ENCODE measurements at regions not wholly inside any gene's neighbourhood (a gene's known extent, or its start where the extent isn't known, plus 50 kb on each side); places are given as distances from the start of the nearest gene placed in this dataset.

- H3K9me3 ChIP-seq (ENCODE audit: control insufficient read depth, low read depth, low read length), result no peaks in the 10 kb centered on the region
- no peak overlapping the region for H3K4me3 ChIP-seq (ENCODE audit: low read length)
- DNase-seq, result no peak
- no peaks in the 10 kb centered on the region for H3K36me3 ChIP-seq (ENCODE audit: control insufficient read depth, insufficient read depth, low read length)
- no peak overlapping the region for H3K27ac ChIP-seq (ENCODE audit: low read length)
- WGBS (ENCODE audit: insufficient coverage, low lambda C conversion rate), result no CpG with 5 or more reads among the region's 2 CpGs
- no peaks in the 10 kb centered on the region for H3K27me3 ChIP-seq (ENCODE audit: control insufficient read depth, insufficient read depth, low read length)
- H3K4me1 ChIP-seq (ENCODE audit: control insufficient read depth, insufficient read depth, low read length), result no peaks in the 10 kb centered on the region
Measured at GRCh38 chr3:72661115-72661457, 187.2 kb downstream of the SHQ1 start.

- H3K27ac ChIP-seq (ENCODE audit: low read length), result no peak overlapping the region
- WGBS (ENCODE audit: insufficient coverage, low lambda C conversion rate), result 100% methylated on average over 1 of the region's 5 CpGs
- H3K9me3 ChIP-seq (ENCODE audit: control insufficient read depth, low read depth, low read length), result no peaks in the 10 kb centered on the region
- no peak for DNase-seq
- peaks cover 5% of the 10 kb centered on the region for H3K27me3 ChIP-seq (ENCODE audit: control insufficient read depth, insufficient read depth, low read length)
- H3K4me1 ChIP-seq (ENCODE audit: control insufficient read depth, insufficient read depth, low read length), result no peaks in the 10 kb centered on the region
- no peaks in the 10 kb centered on the region for H3K36me3 ChIP-seq (ENCODE audit: control insufficient read depth, insufficient read depth, low read length)
- no peak overlapping the region for H3K4me3 ChIP-seq (ENCODE audit: low read length)
Measured at GRCh38 chr3:72660270-72661114, 187.8 kb downstream of the SHQ1 start.

- no CpG with 5 or more reads among the region's 3 CpGs for WGBS (ENCODE audit: insufficient coverage, low lambda C conversion rate)
- Histone ChIP-seq H3K27me3 (ENCODE audit: control insufficient read depth, insufficient read depth, low read length) (peaks cover 11% of the 10 kb centered on the region), H3K4me1 (ENCODE audit: control insufficient read depth, insufficient read depth, low read length) (peaks cover 4% of the 10 kb centered on the region), H3K27ac (ENCODE audit: low read length) (no peak overlapping the region), H3K4me3 (ENCODE audit: low read length) (no peak overlapping the region), H3K36me3 (ENCODE audit: control insufficient read depth, insufficient read depth, low read length) (no peaks in the 10 kb centered on the region), H3K9me3 (ENCODE audit: control insufficient read depth, low read depth, low read length) (no peaks in the 10 kb centered on the region)
- DNase-seq, result no peak
Measured at GRCh38 chr3:72659596-72659995, 188.6 kb downstream of the SHQ1 start.

GRCh38 chr3:72659188-72659587, 189.1 kb downstream of the SHQ1 start:
- no peak for DNase-seq
- Histone ChIP-seq H3K27ac (ENCODE audit: low read length) (no peak overlapping the region), H3K4me3 (ENCODE audit: low read length) (no peak overlapping the region), H3K9me3 (ENCODE audit: control insufficient read depth, low read depth, low read length) (no peaks in the 10 kb centered on the region), H3K36me3 (ENCODE audit: control insufficient read depth, insufficient read depth, low read length) (no peaks in the 10 kb centered on the region), H3K27me3 (ENCODE audit: control insufficient read depth, insufficient read depth, low read length) (peaks cover 11% of the 10 kb centered on the region), H3K4me1 (ENCODE audit: control insufficient read depth, insufficient read depth, low read length) (peaks cover 4% of the 10 kb centered on the region)
- no CpG with 5 or more reads among the region's 5 CpGs for WGBS (ENCODE audit: insufficient coverage, low lambda C conversion rate)

- DNase-seq, result no peak
- peaks cover 11% of the 10 kb centered on the region for H3K27me3 ChIP-seq (ENCODE audit: control insufficient read depth, insufficient read depth, low read length)
Measured at GRCh38 chr3:72658466-72659100, 189.7 kb downstream of the SHQ1 start.

GRCh38 chr3:72657666-72658065, 190.6 kb downstream of the SHQ1 start:
- H3K9me3 ChIP-seq (ENCODE audit: control insufficient read depth, low read depth, low read length), result no peaks in the 10 kb centered on the region
- H3K27me3 ChIP-seq (ENCODE audit: control insufficient read depth, insufficient read depth, low read length), result peaks cover 11% of the 10 kb centered on the region
- DNase-seq, result no peak
- H3K36me3 ChIP-seq (ENCODE audit: control insufficient read depth, insufficient read depth, low read length), result no peaks in the 10 kb centered on the region
- no CpG with 5 or more reads among the region's 4 CpGs for WGBS (ENCODE audit: insufficient coverage, low lambda C conversion rate)
- H3K4me1 ChIP-seq (ENCODE audit: control insufficient read depth, insufficient read depth, low read length), result peaks cover 4% of the 10 kb centered on the region
- no peak overlapping the region for H3K4me3 ChIP-seq (ENCODE audit: low read length)
- no peak overlapping the region for H3K27ac ChIP-seq (ENCODE audit: low read length)

More at GRCh38 chr3:72658466-72659100, 189.7 kb downstream of the SHQ1 start:
- no peak overlapping the region for H3K4me3 ChIP-seq (ENCODE audit: low read length)
- no CpG with 5 or more reads among the region's 6 CpGs for WGBS (ENCODE audit: insufficient coverage, low lambda C conversion rate)
- H3K9me3 ChIP-seq (ENCODE audit: control insufficient read depth, low read depth, low read length), result no peaks in the 10 kb centered on the region
- no peaks in the 10 kb centered on the region for H3K36me3 ChIP-seq (ENCODE audit: control insufficient read depth, insufficient read depth, low read length)
- peaks cover 4% of the 10 kb centered on the region for H3K4me1 ChIP-seq (ENCODE audit: control insufficient read depth, insufficient read depth, low read length)
- H3K27ac ChIP-seq (ENCODE audit: low read length), result no peak overlapping the region

- Histone ChIP-seq H3K4me3 (ENCODE audit: low read length) (no peak overlapping the region), H3K4me1 (ENCODE audit: control insufficient read depth, insufficient read depth, low read length) (peaks cover 4% of the 10 kb centered on the region), H3K9me3 (ENCODE audit: control insufficient read depth, low read depth, low read length) (no peaks in the 10 kb centered on the region), H3K27ac (ENCODE audit: low read length) (no peak overlapping the region), H3K36me3 (ENCODE audit: control insufficient read depth, insufficient read depth, low read length) (no peaks in the 10 kb centered on the region), H3K27me3 (ENCODE audit: control insufficient read depth, insufficient read depth, low read length) (peaks cover 11% of the 10 kb centered on the region)
- no CpG with 5 or more reads among the region's 6 CpGs for WGBS (ENCODE audit: insufficient coverage, low lambda C conversion rate)
- no peak for DNase-seq
Measured at GRCh38 chr3:72655723-72656122, 192.5 kb downstream of the SHQ1 start.

GRCh38 chr3:72655131-72655551, 193.1 kb downstream of the SHQ1 start:
- WGBS (ENCODE audit: insufficient coverage, low lambda C conversion rate), result no CpG with 5 or more reads among the region's 26 CpGs
- Histone ChIP-seq H3K27ac (ENCODE audit: low read length) (no peak overlapping the region), H3K4me3 (ENCODE audit: low read length) (no peak overlapping the region), H3K27me3 (ENCODE audit: control insufficient read depth, insufficient read depth, low read length) (peaks cover 11% of the 10 kb centered on the region), H3K36me3 (ENCODE audit: control insufficient read depth, insufficient read depth, low read length) (no peaks in the 10 kb centered on the region), H3K9me3 (ENCODE audit: control insufficient read depth, low read depth, low read length) (no peaks in the 10 kb centered on the region), H3K4me1 (ENCODE audit: control insufficient read depth, insufficient read depth, low read length) (peaks cover 4% of the 10 kb centered on the region)
- peak in 1 of 2 donors; percentile 40 for DNase-seq

- 75% methylated on average over 2 of the region's 4 CpGs for WGBS (ENCODE audit: insufficient coverage, low lambda C conversion rate)
- peak in 1 of 2 donors; percentile 37 for DNase-seq
- Histone ChIP-seq H3K27ac (ENCODE audit: low read length) (no peak overlapping the region), H3K4me3 (ENCODE audit: low read length) (no peak overlapping the region), H3K27me3 (ENCODE audit: control insufficient read depth, insufficient read depth, low read length) (peaks cover 11% of the 10 kb centered on the region), H3K9me3 (ENCODE audit: control insufficient read depth, low read depth, low read length) (no peaks in the 10 kb centered on the region), H3K4me1 (ENCODE audit: control insufficient read depth, insufficient read depth, low read length) (peaks cover 4% of the 10 kb centered on the region), H3K36me3 (ENCODE audit: control insufficient read depth, insufficient read depth, low read length) (no peaks in the 10 kb centered on the region)
Measured at GRCh38 chr3:72652395-72652794, 195.8 kb downstream of the SHQ1 start.

GRCh38 chr3:72651498-72651897, 196.7 kb downstream of the SHQ1 start:
- H3K27ac ChIP-seq (ENCODE audit: low read length), result no peak overlapping the region
- H3K27me3 ChIP-seq (ENCODE audit: control insufficient read depth, insufficient read depth, low read length), result peaks cover 11% of the 10 kb centered on the region
- no peaks in the 10 kb centered on the region for H3K9me3 ChIP-seq (ENCODE audit: control insufficient read depth, low read depth, low read length)
- H3K4me3 ChIP-seq (ENCODE audit: low read length), result no peak overlapping the region
- 100% methylated on average over 1 of the region's 2 CpGs for WGBS (ENCODE audit: insufficient coverage, low lambda C conversion rate)
- DNase-seq, result no peak
- H3K4me1 ChIP-seq (ENCODE audit: control insufficient read depth, insufficient read depth, low read length), result peaks cover 4% of the 10 kb centered on the region
- H3K36me3 ChIP-seq (ENCODE audit: control insufficient read depth, insufficient read depth, low read length), result no peaks in the 10 kb centered on the region
